WI38 (cell line): ENCODE measurements at regions not wholly inside any gene's neighbourhood (a gene's known extent, or its start where the extent isn't known, plus 50 kb on each side); places are given as distances from the start of the nearest gene placed in this dataset.

Experiments
- H3K4me3 ChIP-seq: 2 replicates; pipeline ENCODE4 v1.5.1; 2011; ENCODE audit warnings: low read depth, mild to moderate bottlenecking, control low read depth, low read length
- TF ChIP-seq, protein P1 (sequence below): IDR thresholded peaks from 2 replicates; pipeline ENCODE4 v1.5.1; 2012; ENCODE audit warnings: low read depth, mild to moderate bottlenecking, control low read depth, low read length

DNA sequence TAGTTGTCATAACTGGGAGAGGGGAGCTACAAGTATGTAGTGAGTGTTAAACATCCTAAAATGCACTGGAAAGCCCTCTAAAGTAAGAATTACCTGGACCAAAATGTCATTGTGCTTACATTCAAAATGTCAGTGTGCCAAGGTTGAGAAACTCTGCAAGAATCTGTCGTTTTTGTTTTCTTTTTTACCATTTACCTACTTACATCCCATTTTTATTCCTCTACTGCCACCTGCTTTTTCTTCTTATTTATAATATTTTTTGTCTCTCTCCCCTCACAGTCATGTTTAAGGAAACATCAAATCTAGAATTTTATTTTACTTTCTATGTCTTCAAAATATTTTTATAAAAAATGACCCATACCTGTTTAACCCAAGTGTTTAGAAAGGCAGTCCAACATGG is 226.4 kb downstream of the PCDH17 start:
- H3K4me3 ChIP-seq: no peak overlapping the region
- TF ChIP-seq, protein P1, sequence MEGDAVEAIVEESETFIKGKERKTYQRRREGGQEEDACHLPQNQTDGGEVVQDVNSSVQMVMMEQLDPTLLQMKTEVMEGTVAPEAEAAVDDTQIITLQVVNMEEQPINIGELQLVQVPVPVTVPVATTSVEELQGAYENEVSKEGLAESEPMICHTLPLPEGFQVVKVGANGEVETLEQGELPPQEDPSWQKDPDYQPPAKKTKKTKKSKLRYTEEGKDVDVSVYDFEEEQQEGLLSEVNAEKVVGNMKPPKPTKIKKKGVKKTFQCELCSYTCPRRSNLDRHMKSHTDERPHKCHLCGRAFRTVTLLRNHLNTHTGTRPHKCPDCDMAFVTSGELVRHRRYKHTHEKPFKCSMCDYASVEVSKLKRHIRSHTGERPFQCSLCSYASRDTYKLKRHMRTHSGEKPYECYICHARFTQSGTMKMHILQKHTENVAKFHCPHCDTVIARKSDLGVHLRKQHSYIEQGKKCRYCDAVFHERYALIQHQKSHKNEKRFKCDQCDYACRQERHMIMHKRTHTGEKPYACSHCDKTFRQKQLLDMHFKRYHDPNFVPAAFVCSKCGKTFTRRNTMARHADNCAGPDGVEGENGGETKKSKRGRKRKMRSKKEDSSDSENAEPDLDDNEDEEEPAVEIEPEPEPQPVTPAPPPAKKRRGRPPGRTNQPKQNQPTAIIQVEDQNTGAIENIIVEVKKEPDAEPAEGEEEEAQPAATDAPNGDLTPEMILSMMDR: no peak

DNA sequence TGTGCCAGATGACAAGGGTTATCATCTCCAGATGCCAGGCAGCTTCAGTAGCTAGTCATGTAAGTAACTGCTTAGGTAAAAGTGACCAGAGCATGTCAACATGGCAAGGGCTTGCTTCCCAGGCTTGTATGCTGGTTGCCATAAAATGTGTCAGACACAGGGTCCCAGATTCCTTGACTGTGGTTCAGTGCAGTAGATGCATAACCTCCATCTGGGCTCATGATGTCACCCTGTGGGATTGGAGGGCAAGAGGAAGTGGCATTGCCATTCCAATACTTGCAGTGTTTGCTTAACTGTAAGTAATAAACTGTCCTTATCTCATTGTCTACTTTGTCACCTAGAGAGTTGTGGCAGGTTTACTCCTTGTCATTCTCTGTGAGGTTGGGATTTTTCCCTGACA is 226.8 kb downstream of the PCDH17 start:
- no peak overlapping the region for H3K4me3 ChIP-seq
- TF ChIP-seq, protein P1: no peak

GRCh38 chr13:57862879-57863278 is 231.3 kb downstream of the PCDH17 start:
- H3K4me3 ChIP-seq: no peak overlapping the region
- TF ChIP-seq, protein P1: no peak

- H3K4me3 ChIP-seq: no peak overlapping the region
- TF ChIP-seq, protein P1: no peak
These were observed 234.2 kb downstream of the PCDH17 start for GRCh38 chr13:57865600-57866294.

GRCh38 chr13:57874530-57874929 is 243.0 kb downstream of the PCDH17 start:
- H3K4me3 ChIP-seq: no peak overlapping the region
- TF ChIP-seq, protein P1: no peak

GRCh38 chr13:57877601-57878000 is 246.1 kb downstream of the PCDH17 start:
- H3K4me3 ChIP-seq: no peak overlapping the region
- TF ChIP-seq, protein P1: no peak

- TF ChIP-seq, protein P1: no peak
- no peak overlapping the region for H3K4me3 ChIP-seq
These were observed 246.7 kb downstream of the PCDH17 start for GRCh38 chr13:57878291-57878690.
